ENCODE measurements at regions not wholly inside any gene's neighbourhood (a gene's known extent, or its start where the extent isn't known, plus 50 kb on each side); places are given as distances from the start of the nearest gene placed in this dataset.

- Histone ChIP-seq H3K79me2 (ENCODE audit: control insufficient read depth, insufficient read depth, low read length) (no peaks in the 10 kb centered on the region), H3K9ac (ENCODE audit: control insufficient read depth, extremely low read depth, insufficient read depth, low read length) (no peak overlapping the region), H3K27me3 (ENCODE audit: control insufficient read depth, extremely low read depth, insufficient read depth, low read length) (no peaks in the 10 kb centered on the region)
Measured at GRCh38 chr15:95512906-95513305, 817.6 kb upstream of the NR2F2 start.

GRCh38 chr15:95519887-95520286 lies 810.6 kb upstream of the NR2F2 start:
- no peak for DNase-seq (ENCODE audit: low read depth, low spot score)
- FAIRE-seq, result no peak
- no peaks in the 10 kb centered on the region for H3K4me1 ChIP-seq (ENCODE audit: control insufficient read depth, extremely low read depth, insufficient read depth, low read length)
- H2AFZ ChIP-seq (ENCODE audit: control insufficient read depth, low read length), result no peak overlapping the region
- no peak overlapping the region for H3K9ac ChIP-seq (ENCODE audit: control insufficient read depth, extremely low read depth, insufficient read depth, low read length)
- TF ChIP-seq CTCF (optimal IDR thresholded peaks at IDR 0.05 in 1 of 3, IDR thresholded peaks at IDR 0.05 in 1 of 3, conservative IDR thresholded peaks at IDR 0.05 in 1 of 3; ENCODE audit: extremely low read depth in 1 of 3, insufficient read depth in 2 of 3, low read length in 3 of 3), result no peak
- no peak for TF ChIP-seq EZH2 (IDR thresholded peaks at IDR 0.05; ENCODE audit: low read length)
- H3K79me2 ChIP-seq (ENCODE audit: control insufficient read depth, insufficient read depth, low read length), result no peaks in the 10 kb centered on the region
- H4K20me1 ChIP-seq (ENCODE audit: control insufficient read depth, extremely low read depth, insufficient read depth, low read length), result no peaks in the 10 kb centered on the region
- H3K27ac ChIP-seq (ENCODE audit: control insufficient read depth, insufficient read depth, low read length), result no peak overlapping the region
- no peak overlapping the region for H3K4me3 ChIP-seq (ENCODE audit: control insufficient read depth in 2 of 3, extremely low read depth in 1 of 3, insufficient read depth in 2 of 3, low read depth in 1 of 3, low read length in 3 of 3)
- no peaks in the 10 kb centered on the region for H3K9me3 ChIP-seq (ENCODE audit: control insufficient read depth, low read depth, low read length)
- dilution Hi-C loops (cut with MboI; ENCODE audit: extremely low pct_ligation_motif_present, low sequenced_read_pairs), result no loop called here
- H3K4me2 ChIP-seq (ENCODE audit: control insufficient read depth, extremely low read depth, insufficient read depth, low read depth, low read length), result no peak overlapping the region
- no peaks in the 10 kb centered on the region for H3K27me3 ChIP-seq (ENCODE audit: control insufficient read depth, extremely low read depth, insufficient read depth, low read length)
- no peaks in the 10 kb centered on the region for H3K36me3 ChIP-seq (ENCODE audit: control insufficient read depth in 2 of 2, extremely low read depth in 1 of 2, insufficient read depth in 2 of 2, low read length in 2 of 2)
- H3K9me1 ChIP-seq (ENCODE audit: control insufficient read depth, extremely low read depth, insufficient read depth, low read length), result no peaks in the 10 kb centered on the region

More at GRCh38 chr15:95512906-95513305, 817.6 kb upstream of the NR2F2 start:
- Histone ChIP-seq H3K27ac (ENCODE audit: control insufficient read depth, insufficient read depth, low read length) (no peak overlapping the region), H3K9me1 (ENCODE audit: control insufficient read depth, extremely low read depth, insufficient read depth, low read length) (no peaks in the 10 kb centered on the region), H3K4me3 (ENCODE audit: control insufficient read depth in 2 of 3, extremely low read depth in 1 of 3, insufficient read depth in 2 of 3, low read depth in 1 of 3, low read length in 3 of 3) (no peak overlapping the region), H3K36me3 (ENCODE audit: control insufficient read depth in 2 of 2, extremely low read depth in 1 of 2, insufficient read depth in 2 of 2, low read length in 2 of 2) (no peaks in the 10 kb centered on the region), H3K4me1 (ENCODE audit: control insufficient read depth, extremely low read depth, insufficient read depth, low read length) (no peaks in the 10 kb centered on the region), H2AFZ (ENCODE audit: control insufficient read depth, low read length) (no peak overlapping the region), H3K4me2 (ENCODE audit: control insufficient read depth, extremely low read depth, insufficient read depth, low read depth, low read length) (no peak overlapping the region), H3K9me3 (ENCODE audit: control insufficient read depth, low read depth, low read length) (no peaks in the 10 kb centered on the region), H4K20me1 (ENCODE audit: control insufficient read depth, extremely low read depth, insufficient read depth, low read length) (no peaks in the 10 kb centered on the region)
- DNase-seq (ENCODE audit: low read depth, low spot score) (no peak), FAIRE-seq (no peak)
- TF ChIP-seq CTCF (optimal IDR thresholded peaks at IDR 0.05 in 1 of 3, IDR thresholded peaks at IDR 0.05 in 1 of 3, conservative IDR thresholded peaks at IDR 0.05 in 1 of 3; ENCODE audit: extremely low read depth in 1 of 3, insufficient read depth in 2 of 3, low read length in 3 of 3), result no peak
- no peak for TF ChIP-seq EZH2 (IDR thresholded peaks at IDR 0.05; ENCODE audit: low read length)
- dilution Hi-C loops (cut with MboI; ENCODE audit: extremely low pct_ligation_motif_present, low sequenced_read_pairs), result no loop called here

Data from keratinocyte (primary cell).